GM19035 (cell line): ENCODE measurements at regions not wholly inside any gene's neighbourhood (a gene's known extent, or its start where the extent isn't known, plus 50 kb on each side); places are given as distances from the start of the nearest gene placed in this dataset.
"Not testable (repeated sequence)": the region's sequence is repeated elsewhere in the genome, so short reads cannot be mapped to it uniquely, and the experiment has no call there.

Source experiments
- ATAC-seq: cut with Tn5 transposase; IDR thresholded peaks from one replicate; pipeline ENCODE4 v1.9.1; 2021; ENCODE audit not compliant: unreplicated experiment

DNA sequence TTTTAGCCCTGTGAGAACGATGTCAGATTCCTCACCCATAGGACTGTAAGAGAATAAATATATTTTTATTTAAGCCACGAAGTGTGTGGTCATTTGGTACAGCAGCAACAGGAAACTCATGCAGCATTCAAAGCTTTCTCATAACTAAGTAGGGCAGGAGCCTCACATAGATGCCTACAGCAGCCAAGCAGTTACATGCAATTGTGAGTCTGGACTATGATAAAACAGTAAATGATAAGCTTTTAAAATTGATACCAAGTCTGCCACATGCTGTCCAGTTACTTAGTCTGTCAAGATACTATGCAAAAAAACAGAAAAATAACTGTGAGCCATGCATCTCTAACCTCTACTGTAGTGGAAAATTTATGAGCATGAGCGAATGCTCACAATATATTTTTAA, 359.6 kb downstream of the HS3ST1 start:
- ATAC-seq, result no peak

DNA sequence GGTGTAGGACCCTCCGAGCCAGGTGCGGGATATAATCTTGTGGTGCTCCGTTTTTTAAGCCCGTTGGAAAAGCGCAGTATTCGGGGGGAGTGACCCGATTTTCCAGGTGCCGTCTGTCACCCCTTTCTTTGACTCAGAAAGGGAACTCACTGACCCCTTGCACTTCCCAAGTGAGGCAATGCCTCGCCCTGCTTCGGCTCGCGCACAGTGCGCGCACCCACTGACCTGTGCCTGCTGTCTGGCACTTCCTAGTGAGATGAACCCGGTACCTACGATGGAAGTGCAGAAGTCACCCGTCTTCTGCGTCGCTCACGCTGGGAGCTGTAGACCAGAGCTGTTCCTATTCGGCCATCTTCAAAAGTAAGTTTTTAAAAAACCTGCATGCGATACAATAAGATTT, 362.1 kb downstream of the HS3ST1 start:
- not testable (repeated sequence) for ATAC-seq

GRCh38 chr4:11060637-11061036, 368.1 kb downstream of the HS3ST1 start:
- not testable (repeated sequence) for ATAC-seq

- ATAC-seq, result not testable (repeated sequence)
These were observed 370.4 kb upstream of the CLNK start for GRCh38 chr4:11054937-11055336.

- no peak for ATAC-seq
These were observed 369.1 kb upstream of the CLNK start for GRCh38 chr4:11053601-11054220.

- no peak for ATAC-seq
These were observed 366.6 kb upstream of the CLNK start for GRCh38 chr4:11051181-11051580.

DNA sequence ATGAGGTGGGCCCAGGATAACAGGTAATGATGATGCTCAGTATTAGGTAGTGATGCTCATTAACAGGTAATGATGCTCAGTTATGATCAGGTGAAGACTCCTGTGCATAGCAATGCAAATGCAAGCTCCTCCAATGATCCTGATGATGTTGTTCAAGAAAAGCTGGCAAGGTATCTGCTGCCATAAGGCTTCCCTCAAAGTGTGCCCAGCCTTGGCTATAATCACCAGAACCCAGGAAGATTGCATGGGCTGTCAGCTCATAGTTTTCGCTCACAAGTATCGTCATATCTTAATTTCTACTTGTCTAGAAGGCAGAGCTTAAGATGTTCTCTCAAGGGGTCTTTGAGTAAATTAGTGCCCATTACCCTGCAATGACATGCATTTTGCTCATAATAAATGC, 366.2 kb upstream of the CLNK start:
- ATAC-seq, result no peak

DNA sequence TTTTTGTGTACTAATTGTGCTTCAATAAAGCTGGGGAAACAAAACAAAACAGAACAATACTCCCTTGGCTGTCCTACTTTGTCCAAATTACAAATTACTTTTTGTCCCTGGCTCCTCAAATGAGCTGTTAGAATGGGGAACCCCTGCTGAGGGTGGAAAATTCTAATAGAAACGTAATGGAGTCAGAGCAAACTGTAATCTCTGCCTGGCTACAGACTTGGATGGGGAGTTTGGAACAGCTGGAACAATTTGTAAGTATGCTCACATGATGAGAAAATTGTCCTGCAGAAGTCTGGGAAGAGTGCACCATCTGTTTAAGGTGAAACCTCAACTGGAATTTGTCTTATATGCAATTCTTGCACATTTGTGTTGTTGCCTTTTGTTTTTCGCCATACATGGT, 364.4 kb upstream of the CLNK start:
- ATAC-seq, result no peak

- no peak for ATAC-seq
These were observed 358.2 kb upstream of the CLNK start for GRCh38 chr4:11042760-11043159.

- no peak for ATAC-seq
These were observed 355.1 kb upstream of the CLNK start for GRCh38 chr4:11039634-11040131.

DNA sequence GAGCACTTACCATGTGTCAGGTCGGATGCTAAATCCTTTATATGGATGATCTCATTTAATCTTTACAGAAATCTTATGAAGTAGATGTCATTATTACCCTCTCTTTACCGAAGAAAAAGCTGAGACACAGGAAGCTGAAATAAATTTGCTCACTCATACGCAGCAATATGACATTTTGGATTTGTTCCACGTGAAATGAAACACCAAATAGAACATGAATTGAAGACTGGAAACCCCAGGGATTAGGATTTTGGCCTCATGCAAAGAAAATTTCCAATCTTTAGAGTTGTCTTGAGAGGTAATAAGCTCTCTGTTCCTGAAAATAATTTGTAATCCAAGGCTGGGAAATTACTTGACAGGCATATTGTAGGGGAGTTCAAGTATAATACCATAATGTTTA, 354.4 kb upstream of the CLNK start:
- ATAC-seq, result no peak

DNA sequence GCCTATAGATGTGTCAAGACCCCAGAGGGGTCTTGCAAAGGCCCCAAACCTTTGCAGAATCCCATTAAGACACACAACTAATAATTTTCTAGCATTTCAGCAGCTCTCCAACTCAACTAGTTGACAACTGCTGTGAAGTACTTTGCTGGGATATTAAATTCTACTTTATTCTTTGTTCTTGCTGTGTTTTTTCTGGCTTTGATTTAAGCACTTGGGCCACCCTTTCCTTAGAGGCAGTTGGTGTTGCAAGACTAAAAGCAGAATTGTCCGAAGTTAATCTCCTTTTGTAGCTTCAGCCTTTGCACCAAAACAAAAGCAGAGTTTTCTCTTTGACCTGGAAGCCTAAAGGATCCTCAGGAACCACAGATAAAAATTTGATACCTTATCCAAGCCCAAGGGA, 353.1 kb upstream of the CLNK start:
- ATAC-seq, result no peak

GRCh38 chr4:11028334-11028733, 343.8 kb upstream of the CLNK start:
- ATAC-seq, result no peak

DNA sequence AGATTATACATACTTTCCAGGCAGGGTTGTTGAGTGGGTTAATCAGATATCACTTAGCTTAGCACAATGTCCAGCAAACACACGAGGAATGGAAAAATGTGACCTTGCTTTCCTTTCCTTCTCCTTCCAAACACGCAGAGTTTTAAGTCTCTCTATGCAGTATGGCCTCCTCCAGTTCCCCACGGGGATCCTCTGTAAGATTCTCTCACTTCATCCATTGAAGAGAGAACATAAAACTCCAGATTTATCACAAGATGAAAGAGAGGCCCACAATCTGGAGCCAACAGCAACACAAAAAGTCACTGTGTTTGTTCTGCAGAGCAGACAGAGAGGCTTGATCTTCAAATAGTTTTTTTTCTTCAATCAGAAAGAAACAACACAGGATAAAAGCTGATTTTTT, 336.8 kb upstream of the CLNK start:
- no peak for ATAC-seq

GRCh38 chr4:11019451-11020240, 335.1 kb upstream of the CLNK start:
- ATAC-seq, result no peak

DNA sequence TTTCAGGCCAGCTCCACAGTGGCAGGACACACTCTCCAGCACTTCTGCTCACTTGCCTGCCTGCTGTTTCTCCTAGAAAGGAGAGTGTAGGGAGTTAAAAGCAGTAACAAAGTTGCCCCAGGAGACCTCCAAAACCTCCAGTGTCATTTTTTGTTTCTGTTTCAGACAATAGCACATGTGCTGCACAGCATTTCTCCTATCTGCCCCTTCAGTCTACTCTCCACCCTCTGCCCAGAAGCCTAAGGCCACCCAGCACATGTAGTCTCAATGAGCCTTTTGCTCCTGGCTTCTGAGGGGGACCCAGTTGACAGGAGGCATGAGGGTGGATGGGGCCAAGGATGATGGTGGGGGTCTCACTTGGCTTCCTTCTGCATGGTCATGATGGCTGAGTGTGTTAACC, 329.6 kb upstream of the CLNK start:
- no peak for ATAC-seq

DNA sequence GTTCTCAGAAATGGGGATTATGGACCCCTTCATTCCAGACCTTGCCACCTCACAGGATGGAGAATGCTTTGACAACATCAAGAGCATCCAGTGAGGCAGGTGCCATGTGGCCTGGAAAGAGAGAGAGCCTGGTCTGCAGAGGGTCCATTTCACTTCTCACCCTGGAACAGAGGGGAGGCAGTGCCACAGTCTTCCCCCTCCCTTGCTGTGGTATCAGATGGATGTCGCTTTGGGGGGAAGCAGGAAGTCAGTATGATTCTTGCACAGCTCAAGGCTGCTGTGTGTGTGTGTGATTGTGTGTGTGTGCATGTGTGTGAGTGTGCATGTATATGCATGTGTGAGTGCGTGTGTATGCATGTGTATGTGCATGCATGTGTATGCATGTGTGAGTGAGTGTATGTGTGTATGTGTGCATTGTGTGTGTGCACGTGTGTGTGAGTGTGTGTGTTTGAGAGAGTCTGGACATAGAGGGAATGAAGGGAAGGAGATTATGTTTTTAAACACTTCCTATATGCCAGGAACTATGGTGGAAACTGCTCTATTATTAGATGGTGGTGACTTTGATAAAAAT, 328.6 kb upstream of the CLNK start:
- no peak for ATAC-seq

DNA sequence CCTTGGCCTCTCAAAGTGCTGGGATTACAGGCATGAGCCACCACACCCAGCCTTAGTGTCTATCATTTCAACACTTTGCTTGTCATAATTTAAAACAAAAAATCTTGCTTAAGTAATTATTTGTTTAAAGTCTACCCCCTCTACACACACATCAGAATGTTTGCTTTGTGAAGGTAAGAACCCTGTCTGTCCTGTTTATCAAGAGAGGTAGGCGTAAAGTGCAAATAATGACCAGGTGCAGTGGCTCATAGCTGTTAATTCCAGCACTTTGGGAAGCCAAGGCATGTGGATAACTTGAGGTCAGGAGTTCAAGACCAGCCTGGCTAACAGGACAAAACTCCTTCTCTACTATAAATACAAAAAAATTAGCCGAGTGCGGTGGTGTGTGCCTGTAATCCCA, 326.7 kb upstream of the CLNK start:
- ATAC-seq, result no peak

DNA sequence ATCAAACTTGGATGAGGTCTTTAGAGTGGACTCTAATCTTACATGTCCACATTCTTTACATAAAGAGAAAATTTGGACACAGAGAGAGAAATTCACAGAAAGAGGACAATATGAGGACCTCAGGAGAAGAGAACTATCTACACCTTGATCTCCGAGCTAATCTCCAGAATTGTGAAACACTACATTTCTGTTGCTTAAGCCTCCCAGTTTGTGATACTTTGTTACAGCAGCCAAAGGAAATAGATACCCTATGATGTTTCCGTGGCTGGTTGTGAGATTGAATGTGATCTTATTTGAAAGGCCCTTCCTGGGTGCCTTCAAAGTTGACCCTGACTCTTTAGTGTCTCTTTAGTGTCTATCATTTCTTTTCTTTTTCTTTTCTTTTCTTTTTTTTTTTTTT, 326.1 kb upstream of the CLNK start:
- ATAC-seq, result no peak

GRCh38 chr4:11009281-11009680, 324.7 kb upstream of the CLNK start:
- ATAC-seq, result no peak

DNA sequence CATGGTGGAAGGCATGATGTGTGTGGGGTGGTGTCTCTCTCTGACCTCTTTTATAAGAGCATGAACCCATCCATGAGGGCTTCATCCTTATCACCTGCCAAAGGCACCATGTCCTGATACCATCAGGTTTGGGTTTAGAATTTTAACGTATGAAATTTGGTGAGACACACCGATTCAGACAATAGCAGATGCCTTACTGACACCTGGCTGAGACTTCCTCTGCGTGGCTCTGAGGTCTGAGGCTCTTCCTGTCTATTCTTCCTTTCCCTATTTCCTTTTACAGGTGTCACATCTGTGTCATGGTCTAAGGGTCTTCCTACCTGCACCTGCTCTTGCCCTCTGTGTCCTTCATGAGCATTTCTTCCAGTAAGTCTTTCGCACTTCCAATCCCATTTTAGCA, 320.7 kb upstream of the CLNK start:
- ATAC-seq, result no peak

DNA sequence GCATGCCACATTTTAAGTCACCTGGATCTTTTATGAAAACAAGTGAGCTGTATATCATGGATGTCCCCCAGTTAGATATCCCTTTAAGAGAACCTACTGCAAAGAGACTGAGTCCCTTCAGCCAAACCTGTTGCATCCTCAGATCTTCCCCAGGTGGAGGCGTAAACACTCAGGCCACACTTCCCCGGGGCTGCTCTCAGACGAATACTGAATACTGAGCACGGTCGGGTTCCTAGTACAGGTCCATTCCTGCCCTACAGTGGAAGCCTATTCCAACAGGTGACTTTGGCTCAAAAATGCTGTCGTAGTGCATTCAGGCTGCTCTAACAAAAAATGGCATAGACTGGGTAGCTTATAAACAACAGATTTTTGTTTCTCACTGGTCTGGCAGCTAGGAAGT, 320.2 kb upstream of the CLNK start:
- no peak for ATAC-seq
